Kidney (tissue), 13 donors: ENCODE measurements at regions not wholly inside any gene's neighbourhood (a gene's known extent, or its start where the extent isn't known, plus 50 kb on each side); places are given as distances from the start of the nearest gene placed in this dataset.

Source experiments
- DNase-seq, 5 donors: peaks; one replicate each; pipeline ENCODE4 v3.0.0-alpha.2; 2013 to 2020
- FAIRE-seq: peaks from 2 replicates; lab custom pipeline; 2012; peaks lifted over from hg19 to GRCh38; lab: Jason Lieb, UNC
- H3K27ac ChIP-seq, 2 donors: one replicate each; pipeline ENCODE4 v1.7.0; 2013; ENCODE audit warnings: low read depth in 2 of 2, low read length in 2 of 2, inconsistent platforms in 1 of 2
- H3K27me3 ChIP-seq: one replicate; pipeline ENCODE4 v1.7.1; 2013; ENCODE audit warnings: low read length, inconsistent platforms; ENCODE audit not compliant: control insufficient read depth, insufficient read depth
- H3K36me3 ChIP-seq, 3 donors: one replicate each; pipeline versions ENCODE4 v1.7.0 to v1.7.1; 2013; ENCODE audit warnings: low read length in 3 of 3, control low read depth in 1 of 3, inconsistent platforms in 1 of 3; ENCODE audit not compliant: insufficient read depth in 3 of 3, control insufficient read depth in 2 of 3
- H3K4me1 ChIP-seq, 3 donors: one replicate each; pipeline versions ENCODE4 v1.7.0 to v1.7.1; 2013; ENCODE audit warnings: low read length in 3 of 3, inconsistent platforms in 1 of 3, low read depth in 1 of 3; ENCODE audit not compliant: control insufficient read depth in 2 of 3, insufficient read depth in 2 of 3
- H3K4me3 ChIP-seq, 3 donors: one replicate each; pipeline versions ENCODE4 v1.7.0 to v1.8.1; 2013; ENCODE audit warnings: low read length in 3 of 3, control low read depth in 1 of 3, inconsistent platforms in 1 of 3
- H3K9ac ChIP-seq, 3 donors: one replicate each; pipeline versions ENCODE4 v1.7.0 to v1.7.1; 2013; ENCODE audit warnings: low read length in 3 of 3, control low read depth in 1 of 3, inconsistent platforms in 1 of 3
- H3K9me3 ChIP-seq, 3 donors: one replicate each; pipeline versions ENCODE4 v1.7.0 to v1.7.1; 2013; ENCODE audit warnings: low read length in 3 of 3, control low read depth in 1 of 3, inconsistent platforms in 1 of 3; ENCODE audit not compliant: control insufficient read depth in 2 of 3, insufficient read depth in 1 of 3
- intact Hi-C: fragments of 100-400 bp; cut with DNase I; formaldehyde crosslinking; loops from one replicate; pipeline ENCODE4 v1.11.1; 2022
- TF ChIP-seq, protein P1 (sequence below): IDR thresholded peaks from 3 replicates; pipeline ENCODE4 v1.5.1; 2012; ENCODE audit warnings: mild to moderate bottlenecking, moderate library complexity, borderline replicate concordance; ENCODE audit not compliant: insufficient read depth; ENCODE audit errors: extremely low read depth
- donor health status: control.
- donor health status: control.
- donor health status: control.
- donor health status: control.
- donor health status: control.
- donor health status: DM: yes; HTN: yes; CAD: no.
- donor health status: Normal renal cell carcinoma (clear cell type).

DNA sequence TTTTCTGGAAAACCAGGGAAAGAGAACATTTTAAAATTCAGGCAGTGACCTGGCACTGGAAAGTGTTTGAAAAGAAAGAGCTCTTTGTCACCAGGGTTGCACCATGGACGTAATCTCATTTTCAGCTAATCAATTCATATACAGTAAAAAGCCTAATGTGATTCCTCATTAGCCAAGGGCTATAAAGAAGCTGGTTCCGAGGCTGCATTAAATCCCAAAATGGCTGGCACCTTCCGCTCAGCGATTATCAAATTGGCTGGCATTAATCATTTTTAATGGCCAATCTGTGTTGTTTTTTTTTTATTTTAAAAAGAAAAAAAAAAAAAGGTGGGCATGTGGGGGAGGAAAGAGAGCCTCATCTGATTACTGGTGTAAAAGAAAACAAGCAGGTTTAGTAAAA is 341.4 kb downstream of the RAB28 start:
- intact Hi-C loops: no loop called here
- TF ChIP-seq, protein P1, sequence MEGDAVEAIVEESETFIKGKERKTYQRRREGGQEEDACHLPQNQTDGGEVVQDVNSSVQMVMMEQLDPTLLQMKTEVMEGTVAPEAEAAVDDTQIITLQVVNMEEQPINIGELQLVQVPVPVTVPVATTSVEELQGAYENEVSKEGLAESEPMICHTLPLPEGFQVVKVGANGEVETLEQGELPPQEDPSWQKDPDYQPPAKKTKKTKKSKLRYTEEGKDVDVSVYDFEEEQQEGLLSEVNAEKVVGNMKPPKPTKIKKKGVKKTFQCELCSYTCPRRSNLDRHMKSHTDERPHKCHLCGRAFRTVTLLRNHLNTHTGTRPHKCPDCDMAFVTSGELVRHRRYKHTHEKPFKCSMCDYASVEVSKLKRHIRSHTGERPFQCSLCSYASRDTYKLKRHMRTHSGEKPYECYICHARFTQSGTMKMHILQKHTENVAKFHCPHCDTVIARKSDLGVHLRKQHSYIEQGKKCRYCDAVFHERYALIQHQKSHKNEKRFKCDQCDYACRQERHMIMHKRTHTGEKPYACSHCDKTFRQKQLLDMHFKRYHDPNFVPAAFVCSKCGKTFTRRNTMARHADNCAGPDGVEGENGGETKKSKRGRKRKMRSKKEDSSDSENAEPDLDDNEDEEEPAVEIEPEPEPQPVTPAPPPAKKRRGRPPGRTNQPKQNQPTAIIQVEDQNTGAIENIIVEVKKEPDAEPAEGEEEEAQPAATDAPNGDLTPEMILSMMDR: no peak

DNA sequence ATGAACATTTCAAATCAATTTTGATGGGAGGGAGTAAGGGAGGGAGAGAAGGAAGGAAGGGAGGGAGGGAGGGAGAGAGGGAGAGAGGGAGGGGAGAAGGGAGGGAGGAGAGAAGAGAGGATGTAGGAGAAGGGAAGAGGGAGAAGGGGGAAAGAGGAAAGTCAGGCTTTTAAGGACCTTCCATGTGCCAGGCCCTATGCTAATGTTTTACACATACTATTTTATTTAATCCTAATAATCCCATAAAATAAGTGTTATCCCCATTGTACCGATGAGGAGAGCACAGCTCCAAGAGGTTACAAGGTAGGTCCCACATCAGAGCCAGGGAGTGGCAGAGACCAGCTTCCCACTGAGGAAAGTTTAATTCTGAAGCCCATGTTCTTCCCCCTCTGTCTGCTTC is 341.9 kb downstream of the RAB28 start:
- TF ChIP-seq, protein P1: no peak
- Histone ChIP-seq H3K9ac (no peak overlapping the region), H3K4me1 (no peaks in the 10 kb centered on the region), H3K9me3 (no peaks in the 10 kb centered on the region), H3K27me3 (no peaks in the 10 kb centered on the region), H3K4me3 (no peak overlapping the region), H3K36me3 (no peaks in the 10 kb centered on the region), H3K27ac (no peak overlapping the region)
- intact Hi-C loops: no loop called here
- DNase-seq: no peak
- FAIRE-seq: no peak

More for the DNA sequence above, 341.4 kb downstream of the RAB28 start:
- Histone ChIP-seq H3K27ac (no peak overlapping the region), H3K4me1 (no peaks in the 10 kb centered on the region), H3K9me3 (no peaks in the 10 kb centered on the region), H3K4me3 (no peak overlapping the region), H3K27me3 (no peaks in the 10 kb centered on the region), H3K9ac (no peak overlapping the region), H3K36me3 (no peaks in the 10 kb centered on the region)
- DNase-seq: no peak
- FAIRE-seq: no peak

DNA sequence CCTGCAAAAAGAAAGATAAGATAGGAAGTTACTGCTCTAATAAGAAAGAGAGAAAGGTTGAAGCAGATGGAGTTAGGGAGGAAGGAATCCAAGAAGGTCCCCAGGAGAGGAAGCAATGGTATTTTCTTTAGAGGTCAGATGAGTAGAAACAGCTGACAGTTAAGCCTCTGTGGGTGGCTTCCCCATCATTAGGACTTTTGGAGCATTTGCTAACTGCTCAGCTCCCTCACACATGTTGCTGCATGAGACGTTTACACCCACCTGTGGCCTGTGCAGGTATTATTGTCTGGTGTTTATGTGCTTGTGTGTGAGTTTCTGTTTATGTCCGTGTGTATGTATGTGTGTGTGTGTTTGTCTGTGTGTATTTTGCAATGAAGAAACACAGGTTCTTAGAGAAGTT is 346.8 kb downstream of the RAB28 start:
- Histone ChIP-seq H3K36me3 (no peaks in the 10 kb centered on the region), H3K4me3 (no peak overlapping the region), H3K9me3 (peaks cover 0 to 3% (median 0%) of the 10 kb centered on the region in 3 donors), H3K27ac (no peak overlapping the region), H3K9ac (no peak overlapping the region), H3K27me3 (no peaks in the 10 kb centered on the region), H3K4me1 (no peaks in the 10 kb centered on the region)
- intact Hi-C loops: no loop called here
- TF ChIP-seq, protein P1: no peak
- FAIRE-seq (no peak), DNase-seq (peak in 1 of 5 donors; percentile 11)

DNA sequence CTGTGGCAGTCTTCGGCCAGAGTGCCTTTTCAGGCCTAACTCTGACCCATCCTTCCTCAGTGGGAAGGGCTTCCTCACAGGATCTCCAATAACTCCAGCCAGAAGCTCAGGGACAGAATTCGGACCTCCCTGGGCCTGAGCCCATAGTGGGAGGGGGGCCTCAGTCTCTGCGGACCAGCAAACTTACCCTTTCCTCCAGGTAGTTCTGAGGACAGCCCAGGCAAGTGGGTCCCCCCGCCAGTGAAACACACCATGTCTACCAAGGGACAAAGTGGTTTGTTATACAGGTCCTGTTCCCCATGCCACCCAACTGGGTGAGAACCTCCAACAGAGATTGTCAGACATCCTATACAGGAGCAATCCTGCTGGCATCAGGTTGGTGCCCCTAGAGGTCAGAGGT is 350.4 kb downstream of the RAB28 start:
- Histone ChIP-seq H3K36me3 (no peaks in the 10 kb centered on the region), H3K4me3 (no peak overlapping the region), H3K9me3 (peaks cover 0 to 3% (median 0%) of the 10 kb centered on the region in 3 donors), H3K9ac (no peak overlapping the region), H3K27ac (no peak overlapping the region), H3K4me1 (no peaks in the 10 kb centered on the region), H3K27me3 (no peaks in the 10 kb centered on the region)
- DNase-seq: no peak
- FAIRE-seq: no peak
- intact Hi-C loops: no loop called here
- TF ChIP-seq, protein P1: no peak
